ENCODE measurements at regions not wholly inside any gene's neighbourhood (a gene's known extent, or its start where the extent isn't known, plus 50 kb on each side); places are given as distances from the start of the nearest gene placed in this dataset.

DNA sequence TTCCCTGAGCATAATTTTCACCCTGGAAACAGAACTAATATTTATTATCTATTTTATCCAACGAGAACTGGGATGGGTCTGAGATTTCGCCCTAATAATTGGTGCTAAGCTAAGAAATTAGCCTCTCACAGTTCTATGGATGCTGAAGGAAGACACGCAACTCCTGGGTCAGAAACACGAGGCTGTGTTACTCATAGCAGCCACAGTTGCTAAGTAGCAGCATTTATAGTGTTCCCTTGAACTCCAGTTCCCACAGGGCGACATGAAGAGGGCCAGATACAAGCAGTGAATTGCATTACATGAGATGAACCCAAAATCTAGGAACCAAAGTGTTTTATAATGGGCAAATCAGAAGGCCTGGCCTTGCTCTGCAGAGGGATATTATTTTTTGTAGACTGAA lies 109.8 kb upstream of the AGR3 start:
- TF ChIP-seq SP1 (IDR thresholded peaks at IDR 0.05) (no peak), LEF1 (IDR thresholded peaks at IDR 0.05; ENCODE audit: borderline replicate concordance) (no peak), FOXK2 (IDR thresholded peaks at IDR 0.05) (no peak), HDGF (IDR thresholded peaks at IDR 0.05; ENCODE audit: borderline replicate concordance) (no peak), L3MBTL2 (conservative IDR thresholded peaks at IDR 0.05) (no peak), FOXM1 (IDR thresholded peaks at IDR 0.05; ENCODE audit: borderline replicate concordance) (no peak), BHLHE40 (IDR thresholded peaks at IDR 0.05; ENCODE audit: borderline replicate concordance) (no peak), FOXA1 (IDR thresholded peaks at IDR 0.05) (no peak), SUZ12 (IDR thresholded peaks at IDR 0.05) (no peak), CTBP1 (IDR thresholded peaks at IDR 0.05; ENCODE audit: borderline replicate concordance) (no peak), NFRKB (IDR thresholded peaks at IDR 0.05) (no peak), ARNT (IDR thresholded peaks at IDR 0.05) (no peak)
